ENCODE measurements at regions not wholly inside any gene's neighbourhood (a gene's known extent, or its start where the extent isn't known, plus 50 kb on each side); places are given as distances from the start of the nearest gene placed in this dataset.
A peak's percentile ranks its signal among the peaks of the same experiment; 100 is the strongest.

- FAIRE-seq: peak; percentile 83
Measured at GRCh38 chr3:162213196-162213595, 716.6 kb downstream of the OTOL1 start.

GRCh38 chr3:162213956-162214355 lies 717.3 kb downstream of the OTOL1 start:
- FAIRE-seq: no peak

- no peak for FAIRE-seq
Measured at GRCh38 chr3:162217647-162218046, 721.0 kb downstream of the OTOL1 start.

GRCh38 chr3:162218479-162218878 lies 721.9 kb downstream of the OTOL1 start:
- no peak for FAIRE-seq

- FAIRE-seq: no peak
Measured at GRCh38 chr3:162224746-162225145, 728.1 kb downstream of the OTOL1 start.

GRCh38 chr3:162236949-162237348 lies 740.3 kb downstream of the OTOL1 start:
- FAIRE-seq: no peak

- FAIRE-seq: no peak
Measured at GRCh38 chr3:162250782-162251181, 754.2 kb downstream of the OTOL1 start.

- no peak for FAIRE-seq
Measured at GRCh38 chr3:162262129-162262528, 765.5 kb downstream of the OTOL1 start.

- no peak for FAIRE-seq
Measured at GRCh38 chr3:162263596-162263995, 767.0 kb downstream of the OTOL1 start.

- no peak for FAIRE-seq
Measured at GRCh38 chr3:162269636-162270458, 773.2 kb downstream of the OTOL1 start.

GRCh38 chr3:162274070-162274469 lies 777.5 kb downstream of the OTOL1 start:
- no peak for FAIRE-seq

GRCh38 chr3:162278834-162279233 lies 782.2 kb downstream of the OTOL1 start:
- no peak for FAIRE-seq

GRCh38 chr3:162285259-162285658 lies 788.7 kb downstream of the OTOL1 start:
- FAIRE-seq: no peak

GRCh38 chr3:162287600-162287999 lies 791.0 kb downstream of the OTOL1 start:
- FAIRE-seq: no peak

- no peak for FAIRE-seq
Measured at GRCh38 chr3:162292409-162292808, 795.8 kb downstream of the OTOL1 start.

- FAIRE-seq: no peak
Measured at GRCh38 chr3:162295323-162295983, 798.8 kb downstream of the OTOL1 start.

- FAIRE-seq: no peak
Measured at GRCh38 chr3:162302983-162303624, 806.5 kb downstream of the OTOL1 start.

- no peak for FAIRE-seq
Measured at GRCh38 chr3:162317046-162317445, 820.4 kb downstream of the OTOL1 start.

GRCh38 chr3:162328649-162329048 lies 832.0 kb downstream of the OTOL1 start:
- no peak for FAIRE-seq

- no peak for FAIRE-seq
Measured at GRCh38 chr3:162329514-162329913, 832.9 kb downstream of the OTOL1 start.

- FAIRE-seq: no peak
Measured at GRCh38 chr3:162332344-162332743, 835.7 kb downstream of the OTOL1 start.

- FAIRE-seq: no peak
Measured at GRCh38 chr3:162334537-162334936, 837.9 kb downstream of the OTOL1 start.

GRCh38 chr3:162337630-162338029 lies 841.0 kb downstream of the OTOL1 start:
- FAIRE-seq: no peak

GRCh38 chr3:162338514-162338913 lies 841.9 kb downstream of the OTOL1 start:
- no peak for FAIRE-seq
